ENCODE measurements at regions not wholly inside any gene's neighbourhood (a gene's known extent, or its start where the extent isn't known, plus 50 kb on each side); places are given as distances from the start of the nearest gene placed in this dataset.

DNA sequence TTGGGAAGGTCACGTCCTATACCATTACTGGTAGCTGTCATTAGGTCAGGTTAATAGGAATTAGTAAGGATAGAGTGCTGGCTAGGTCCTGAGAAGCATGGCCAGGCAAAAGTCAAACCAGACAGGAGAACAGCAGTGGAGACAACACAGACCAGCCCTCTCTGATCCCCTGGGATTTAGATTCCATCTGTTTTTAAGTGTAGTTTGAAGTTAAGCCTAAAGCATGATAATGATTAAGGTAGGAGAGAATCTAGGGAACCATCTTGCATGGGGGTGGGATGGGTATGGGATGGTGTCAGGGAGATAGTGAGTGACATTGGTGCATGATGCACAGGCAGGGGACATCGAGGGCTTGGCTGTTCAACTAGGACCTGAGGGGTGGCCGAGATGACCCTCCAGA is 96.6 kb downstream of the MYCN start:
- Mint-ChIP-seq H3K27ac (no peak overlapping the region), H3K36me3 (no peaks in the 10 kb centered on the region), H3K27me3 (no peaks in the 10 kb centered on the region), H3K4me3 (no peak overlapping the region), H3K4me1 (ENCODE audit: unreplicated experiment) (peaks cover 37% of the 10 kb centered on the region), H3K9me3 (no peaks in the 10 kb centered on the region)
- TF ChIP-seq CTCF (conservative IDR thresholded peaks at IDR 0.05) = no peak
- DNase-seq (ENCODE audit: extremely low spot score, unreplicated experiment) = no peak

- no peak overlapping the region for H3K4me3 Mint-ChIP-seq
- no peaks in the 10 kb centered on the region for H3K9me3 Mint-ChIP-seq
- peaks cover 46% of the 10 kb centered on the region for H3K4me1 Mint-ChIP-seq (ENCODE audit: unreplicated experiment)
- H3K27me3 Mint-ChIP-seq = no peaks in the 10 kb centered on the region
- H3K27ac Mint-ChIP-seq = no peak overlapping the region
- DNase-seq (ENCODE audit: extremely low spot score, unreplicated experiment) = no peak
- no peak for TF ChIP-seq CTCF (conservative IDR thresholded peaks at IDR 0.05)
- H3K36me3 Mint-ChIP-seq = no peaks in the 10 kb centered on the region
These were observed 95.7 kb downstream of the MYCN start for GRCh38 chr2:16035747-16036745.

GRCh38 chr2:16034975-16035746 is 94.8 kb downstream of the MYCN start:
- Mint-ChIP-seq H3K27ac (no peak overlapping the region), H3K4me3 (no peak overlapping the region), H3K27me3 (no peaks in the 10 kb centered on the region), H3K4me1 (ENCODE audit: unreplicated experiment) (peaks cover 46% of the 10 kb centered on the region), H3K36me3 (no peaks in the 10 kb centered on the region), H3K9me3 (no peaks in the 10 kb centered on the region)
- DNase-seq (ENCODE audit: extremely low spot score, unreplicated experiment) = no peak
- no peak for TF ChIP-seq CTCF (conservative IDR thresholded peaks at IDR 0.05)

DNA sequence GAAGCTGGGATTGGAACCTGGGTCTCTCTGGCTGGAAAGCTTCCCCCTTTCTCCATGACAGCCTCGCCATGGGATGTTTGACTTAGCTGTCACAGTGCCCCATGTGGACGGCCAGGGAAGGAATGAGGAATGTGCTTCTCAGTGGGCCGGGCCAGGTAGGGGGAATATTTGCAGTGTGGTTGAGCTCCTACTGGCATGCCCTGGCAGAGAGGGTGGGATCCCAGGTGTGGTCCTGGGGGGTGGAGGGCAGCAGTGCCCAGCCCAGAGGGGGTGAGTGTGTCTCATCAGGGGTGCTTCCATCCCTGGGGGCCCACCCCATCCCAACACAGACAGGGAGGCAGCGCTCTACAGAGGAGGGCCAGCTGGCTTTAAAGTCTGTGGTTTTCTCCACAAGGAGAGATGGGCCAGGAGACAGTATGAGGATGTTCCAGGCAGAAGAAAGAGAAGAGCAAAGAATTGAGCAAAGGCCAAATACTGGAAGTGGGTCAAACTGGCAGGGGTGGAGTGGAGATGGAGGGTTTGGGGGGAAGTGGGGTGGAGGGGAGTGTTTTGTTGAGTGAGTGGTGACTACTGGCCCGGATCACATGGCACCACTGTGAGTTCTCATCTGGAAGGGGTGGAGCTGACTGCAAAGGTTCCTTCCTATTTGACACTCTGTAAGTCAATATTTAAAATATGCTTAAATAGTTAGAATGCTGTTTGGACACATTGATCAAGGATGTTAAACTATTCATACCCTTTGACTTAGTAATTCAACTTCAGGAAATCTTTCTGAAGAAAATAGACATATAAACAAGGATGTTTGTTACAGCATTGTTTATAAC is 94.0 kb downstream of the MYCN start:
- Mint-ChIP-seq H3K4me3 (no peak overlapping the region), H3K27me3 (no peaks in the 10 kb centered on the region), H3K27ac (no peak overlapping the region), H3K36me3 (no peaks in the 10 kb centered on the region), H3K9me3 (no peaks in the 10 kb centered on the region), H3K4me1 (ENCODE audit: unreplicated experiment) (peaks cover 38% of the 10 kb centered on the region)
- no peak for DNase-seq (ENCODE audit: extremely low spot score, unreplicated experiment)
- peak; percentile 69 for TF ChIP-seq CTCF (conservative IDR thresholded peaks at IDR 0.05)

GRCh38 chr2:16033032-16033293 is 92.6 kb downstream of the MYCN start:
- no peak for TF ChIP-seq CTCF (conservative IDR thresholded peaks at IDR 0.05)
- no peak overlapping the region for H3K27ac Mint-ChIP-seq
- DNase-seq (ENCODE audit: extremely low spot score, unreplicated experiment) = no peak
- no peak overlapping the region for H3K4me3 Mint-ChIP-seq
- no peaks in the 10 kb centered on the region for H3K36me3 Mint-ChIP-seq
- peaks cover 29% of the 10 kb centered on the region for H3K4me1 Mint-ChIP-seq (ENCODE audit: unreplicated experiment)
- no peaks in the 10 kb centered on the region for H3K9me3 Mint-ChIP-seq
- H3K27me3 Mint-ChIP-seq = no peaks in the 10 kb centered on the region

Measured in type B pancreatic cell (in vitro differentiated cells).